GM18867 (cell line): ENCODE measurements at regions not wholly inside any gene's neighbourhood (a gene's known extent, or its start where the extent isn't known, plus 50 kb on each side); places are given as distances from the start of the nearest gene placed in this dataset.
"Not testable (repeated sequence)": the region's sequence is repeated elsewhere in the genome, so short reads cannot be mapped to it uniquely, and the experiment has no call there.

Source experiments
- ATAC-seq: cut with Tn5 transposase; IDR thresholded peaks from one replicate; pipeline ENCODE4 v1.9.1; 2021; ENCODE audit warnings: mild to moderate bottlenecking, moderate library complexity; ENCODE audit not compliant: unreplicated experiment

GRCh38 chr16:29202642-29203041 lies 203.9 kb downstream of the NPIPB11 start:
- ATAC-seq: not testable (repeated sequence)

GRCh38 chr16:29202025-29202632 lies 204.4 kb downstream of the NPIPB11 start:
- not testable (repeated sequence) for ATAC-seq

DNA sequence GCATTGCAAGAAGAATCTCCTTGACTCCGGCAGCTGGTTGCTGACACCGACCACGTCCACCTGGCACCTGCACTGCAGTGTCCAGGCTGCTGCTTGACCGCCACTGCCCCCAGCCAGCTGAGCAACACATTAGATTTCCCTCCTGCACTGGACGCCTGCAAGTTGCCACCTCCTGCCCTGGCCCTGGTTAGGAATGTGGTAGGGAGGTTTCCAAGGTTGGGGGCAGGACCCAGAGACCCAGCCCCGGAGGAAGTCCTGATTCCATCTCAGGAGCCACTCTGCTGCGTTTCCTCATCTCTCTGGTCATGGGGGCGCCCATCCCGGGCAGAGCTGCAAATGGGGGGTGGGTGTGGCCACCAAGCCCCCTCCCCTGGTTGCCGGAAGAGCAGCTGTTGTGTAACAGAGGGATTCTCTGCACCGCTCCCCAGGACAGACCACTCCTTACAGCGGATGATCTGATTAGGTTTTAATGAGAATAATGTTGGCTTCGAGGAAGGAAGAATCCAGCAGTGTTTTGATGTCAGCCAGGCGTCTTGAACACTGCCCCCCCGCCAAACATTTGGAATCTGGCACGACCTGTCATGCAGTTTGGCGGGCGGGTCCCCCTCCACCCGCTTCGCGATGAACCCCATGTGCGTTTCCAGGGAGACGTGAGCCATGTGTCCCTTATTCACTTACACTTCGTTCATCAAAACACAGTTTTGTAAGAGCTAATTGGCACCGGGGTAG lies 205.1 kb downstream of the NPIPB11 start:
- not testable (repeated sequence) for ATAC-seq

DNA sequence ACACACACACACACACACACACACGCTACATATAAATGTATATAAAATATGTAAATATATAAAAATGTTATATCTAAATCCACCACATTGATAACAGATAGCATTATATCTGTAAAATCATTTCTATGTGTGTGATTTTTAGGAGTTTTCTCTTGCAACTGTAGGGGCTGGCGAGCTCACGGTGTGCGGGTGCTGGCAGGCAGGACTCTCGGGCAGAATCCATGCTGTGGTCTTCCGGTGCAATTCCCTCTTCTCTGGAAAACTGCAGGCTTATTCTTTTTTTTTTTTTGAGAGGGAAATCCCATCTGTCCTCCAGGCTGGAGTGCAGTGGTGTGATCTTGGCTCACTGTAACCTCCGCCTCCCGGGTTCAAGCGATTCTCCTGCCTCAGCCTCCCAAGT lies 205.8 kb downstream of the NPIPB11 start:
- ATAC-seq: not testable (repeated sequence)

GRCh38 chr16:29200135-29200601 lies 206.3 kb downstream of the NPIPB11 start:
- ATAC-seq: not testable (repeated sequence)

DNA sequence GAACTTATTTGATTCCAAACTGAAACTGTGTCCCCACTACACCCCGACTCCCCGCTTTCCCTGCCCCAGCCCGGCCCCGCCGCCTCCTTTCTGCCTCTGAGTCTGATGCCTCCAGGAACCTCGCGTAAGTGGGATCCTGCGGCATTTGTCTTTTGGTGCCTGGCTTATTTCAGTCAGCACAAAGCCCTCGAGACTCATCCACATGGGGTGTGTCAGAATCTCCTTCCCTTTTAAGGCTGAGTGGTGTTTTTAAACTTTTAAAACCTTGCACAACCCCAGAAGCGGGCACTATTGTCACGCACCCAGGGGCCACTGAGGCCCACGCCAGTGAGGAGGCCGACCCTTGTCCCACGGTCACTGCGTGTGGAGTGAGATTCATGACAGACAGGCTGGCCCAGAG lies 206.9 kb downstream of the NPIPB11 start:
- ATAC-seq: not testable (repeated sequence)

DNA sequence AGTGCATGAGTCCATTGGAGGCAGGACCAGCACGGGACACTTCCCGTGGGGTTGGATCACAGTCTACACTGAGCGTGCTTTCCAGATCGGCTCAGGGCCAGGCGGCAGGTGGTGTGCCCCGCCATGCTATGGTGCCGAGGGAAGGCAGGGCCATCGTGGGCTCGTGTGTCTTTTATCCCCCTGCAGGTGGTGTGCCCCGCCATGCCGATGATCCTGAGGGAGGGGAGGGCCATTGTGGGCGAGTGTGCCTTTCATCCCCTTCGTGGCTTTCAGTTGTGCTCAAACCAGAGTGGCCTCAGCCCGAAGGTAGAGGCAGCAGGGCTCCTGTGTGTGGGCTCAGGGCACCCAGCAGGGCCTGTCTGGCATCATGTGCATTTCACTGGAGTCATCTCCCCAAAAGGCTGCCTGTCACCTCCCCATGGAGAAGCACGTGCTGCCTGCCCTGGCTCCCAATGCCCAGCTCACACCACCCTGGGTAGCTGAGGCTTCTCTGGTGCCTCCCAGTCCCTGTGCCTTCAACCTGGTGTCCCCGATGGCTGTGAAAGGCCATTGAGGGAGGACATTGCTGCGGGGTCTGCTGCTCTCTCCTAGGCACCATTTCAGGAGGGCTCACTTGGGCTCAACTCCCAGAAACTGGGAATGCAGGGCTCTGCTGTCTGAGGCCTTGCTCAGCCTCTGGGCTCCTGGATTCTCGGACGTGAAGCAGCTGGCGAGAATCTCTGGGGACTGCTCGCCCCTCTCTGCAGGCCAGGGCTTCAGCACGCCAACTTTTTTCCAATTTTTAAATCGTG lies 207.6 kb downstream of the NPIPB11 start:
- ATAC-seq: no peak

DNA sequence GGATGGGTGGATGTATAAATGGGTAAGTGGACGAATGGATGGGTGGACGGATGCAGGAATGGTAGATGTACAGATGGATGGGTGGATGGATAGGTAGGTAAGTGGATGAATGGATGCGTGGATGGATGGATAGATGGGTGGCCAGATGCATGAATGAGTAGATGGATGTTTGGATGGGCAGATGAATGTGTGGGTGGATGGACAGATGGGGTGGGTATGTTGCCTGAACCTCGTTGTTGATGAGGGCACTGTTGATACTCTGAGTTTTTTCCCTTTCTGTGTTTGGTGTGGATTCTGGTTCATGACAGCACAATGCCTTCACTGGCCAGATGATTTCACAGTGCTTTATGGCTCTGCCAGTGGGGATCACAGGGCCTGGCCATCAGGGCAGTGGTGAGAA lies 208.3 kb downstream of the NPIPB11 start:
- no peak for ATAC-seq

DNA sequence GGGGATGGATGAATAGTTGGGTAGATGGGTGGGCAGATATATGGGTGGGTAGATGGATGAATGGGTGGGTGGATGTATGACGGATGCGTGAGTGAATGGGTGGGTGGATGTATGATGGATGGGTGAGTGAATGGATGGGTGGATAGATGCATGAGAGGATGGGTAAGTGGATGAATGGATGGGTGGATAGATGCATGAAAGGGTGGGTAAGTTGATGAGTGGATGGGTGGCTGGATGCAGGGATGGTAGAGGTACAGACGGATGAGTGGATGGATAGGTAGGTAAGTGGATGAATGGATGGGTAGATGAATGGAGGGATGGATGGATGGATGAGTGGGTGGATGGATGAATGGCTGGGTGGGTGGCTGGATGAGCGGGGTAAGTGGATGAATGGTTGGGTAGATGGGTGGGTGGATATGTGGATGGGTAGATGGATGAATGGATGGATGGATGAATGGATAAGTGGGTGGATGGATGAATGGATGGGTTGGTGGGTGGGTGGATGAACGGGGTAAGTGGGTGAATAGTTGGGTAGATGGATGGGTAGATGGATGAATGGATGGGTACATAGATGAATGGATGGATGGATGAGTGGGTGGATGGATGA lies 208.9 kb downstream of the NPIPB11 start:
- not testable (repeated sequence) for ATAC-seq

GRCh38 chr16:29196746-29197145 lies 209.8 kb downstream of the NPIPB11 start:
- ATAC-seq: not testable (repeated sequence)

GRCh38 chr16:29195116-29195872 lies 210.4 kb downstream of the LAT start:
- not testable (repeated sequence) for ATAC-seq

DNA sequence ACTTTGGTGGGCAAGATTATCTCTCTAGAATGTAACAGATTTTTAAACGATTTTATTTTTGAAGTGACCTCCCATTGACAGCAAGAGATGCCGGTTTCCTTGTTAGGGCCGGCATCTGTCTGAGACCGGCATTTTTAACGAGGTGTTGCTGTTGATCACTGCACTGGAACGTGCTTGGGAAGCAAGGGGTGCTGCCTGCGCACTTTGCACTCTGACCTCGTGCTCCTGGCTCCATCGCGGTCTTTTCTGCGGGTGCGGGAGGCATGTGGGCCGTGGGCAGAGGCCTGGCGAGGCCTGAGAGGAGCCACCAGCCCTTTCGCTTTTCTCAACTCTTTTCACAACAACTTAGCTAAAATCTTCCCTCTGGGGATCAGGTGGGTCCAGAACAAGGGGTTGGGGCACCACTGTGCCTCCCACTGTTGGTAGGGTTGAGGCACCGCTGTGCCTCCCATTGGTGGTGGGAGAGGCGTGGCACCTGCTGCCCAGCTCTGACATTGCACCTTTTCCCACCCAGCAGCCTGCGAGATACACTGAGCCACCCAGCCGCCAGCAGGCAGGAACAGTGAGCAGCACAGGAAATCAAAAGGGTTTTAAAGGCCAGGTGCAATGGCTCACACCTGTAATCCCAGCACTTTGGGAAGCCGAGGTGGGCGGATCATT lies 209.5 kb downstream of the LAT start:
- not testable (repeated sequence) for ATAC-seq

DNA sequence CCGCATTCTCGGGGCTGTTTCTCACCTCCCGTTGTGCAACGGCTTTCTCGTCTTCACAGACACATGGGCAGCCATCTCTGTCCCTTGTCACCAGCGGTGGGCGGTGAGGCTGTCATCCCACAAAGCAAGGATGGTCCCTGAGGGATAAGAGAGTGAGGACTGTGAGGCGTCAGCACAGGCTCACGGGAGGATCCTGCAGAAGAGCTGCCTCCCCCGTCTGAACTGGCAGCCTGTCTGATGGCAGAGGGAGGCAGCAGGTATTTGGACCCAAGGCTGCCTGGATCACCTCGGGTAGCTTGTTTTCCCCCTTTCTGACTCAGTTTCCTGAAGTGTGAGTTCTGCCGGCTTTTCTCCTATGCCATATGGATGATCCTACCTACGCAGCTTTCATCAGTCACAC lies 208.8 kb downstream of the LAT start:
- ATAC-seq: not testable (repeated sequence)

DNA sequence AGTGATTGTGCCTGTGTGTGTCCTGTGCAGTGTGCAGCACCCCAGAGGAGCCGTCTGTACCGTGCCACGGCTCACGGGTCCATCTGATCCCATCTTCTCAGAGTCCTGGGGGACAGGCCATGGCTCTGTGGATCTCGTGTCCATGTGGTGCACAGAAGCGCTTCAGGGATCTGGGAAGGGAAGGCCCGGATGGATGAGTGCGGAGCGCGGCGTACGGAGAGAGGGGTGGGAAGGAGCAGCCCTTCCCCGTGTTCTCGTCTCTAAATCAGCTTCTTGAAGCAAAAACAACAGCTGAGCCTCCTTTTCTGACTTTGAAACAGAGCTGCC lies 208.4 kb downstream of the LAT start:
- ATAC-seq: not testable (repeated sequence)

- ATAC-seq: no peak
These were observed 207.7 kb downstream of the LAT start for GRCh38 chr16:29192329-29193247.

DNA sequence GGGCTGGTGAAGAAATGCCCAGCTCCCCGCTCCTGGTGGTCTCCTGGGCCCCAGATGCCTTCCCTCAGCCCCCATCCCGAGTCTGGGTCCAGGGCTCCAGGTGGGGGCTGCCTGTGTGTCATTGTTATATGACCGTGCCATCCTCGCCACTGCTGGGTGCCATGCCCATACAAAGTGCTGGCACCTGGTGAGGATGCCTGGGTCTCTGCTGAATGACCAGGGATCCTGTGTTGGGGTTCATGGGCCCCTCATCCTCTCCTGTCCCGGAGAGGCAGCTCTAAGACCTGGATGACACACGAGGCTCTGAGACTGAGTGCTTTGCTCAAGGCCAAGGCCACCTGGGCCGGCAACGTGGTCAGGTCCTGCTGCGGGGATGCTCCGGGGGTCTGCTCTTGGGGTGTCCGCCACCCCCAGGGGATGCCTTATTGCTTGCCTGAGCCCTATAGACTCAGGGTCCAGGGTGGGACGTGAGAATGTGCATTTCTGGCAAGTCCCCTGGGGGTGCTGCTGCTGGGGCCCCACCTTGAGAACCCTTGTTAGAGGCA lies 206.9 kb downstream of the LAT start:
- not testable (repeated sequence) for ATAC-seq

- ATAC-seq: not testable (repeated sequence)
These were observed 205.9 kb downstream of the LAT start for GRCh38 chr16:29190553-29191431.

DNA sequence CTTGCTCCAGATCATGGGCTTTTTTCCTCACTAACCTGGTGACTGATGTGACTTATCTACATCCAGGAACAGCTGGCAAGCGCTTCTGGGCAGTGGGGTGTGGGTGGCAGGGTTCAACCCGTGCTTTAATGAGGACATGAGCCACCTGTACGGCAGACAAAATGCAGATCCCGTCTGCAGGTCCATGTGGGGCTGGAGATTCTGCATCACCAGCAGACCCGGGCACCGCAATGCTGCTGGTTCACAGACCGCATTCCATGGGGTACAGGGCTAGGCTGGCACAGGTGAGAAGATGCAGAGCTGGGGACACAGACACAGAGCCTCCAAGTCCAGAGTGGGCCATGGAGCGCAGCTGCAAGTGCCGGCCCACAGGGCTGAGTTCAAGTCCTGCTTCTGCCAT lies 204.0 kb downstream of the LAT start:
- not testable (repeated sequence) for ATAC-seq
